Lower lobe of right lung (tissue), 2 donors: ENCODE measurements at regions not wholly inside any gene's neighbourhood (a gene's known extent, or its start where the extent isn't known, plus 50 kb on each side); places are given as distances from the start of the nearest gene placed in this dataset.

ENCODE experiments used
- ATAC-seq, 2 donors: fragments of 200-7000 bp; cut with Tn5 transposase; one replicate each; pipeline ENCODE4 v1.9.1; 2020 to 2022; ENCODE audit warnings: mild to moderate bottlenecking in 2 of 2, moderate library complexity in 2 of 2
- DNase-seq: peaks from one replicate; pipeline ENCODE4 v3.0.0-alpha.2; 2020
- H3K27ac ChIP-seq: fragments of 200-600 bp; one replicate; pipeline ENCODE4 v1.8.0; 2022
- H3K27me3 ChIP-seq: fragments of 200-600 bp; one replicate; pipeline ENCODE4 v1.8.0; 2022; ENCODE audit warnings: low read depth
- H3K36me3 ChIP-seq: fragments of 200-600 bp; one replicate; pipeline ENCODE4 v1.8.0; 2022; ENCODE audit warnings: mild to moderate bottlenecking
- H3K4me1 ChIP-seq: fragments of 200-600 bp; one replicate; pipeline ENCODE4 v1.8.0; 2022
- H3K4me3 ChIP-seq: fragments of 200-600 bp; one replicate; pipeline ENCODE4 v1.8.0; 2022; ENCODE audit warnings: mild to moderate bottlenecking
- H3K9me3 ChIP-seq: fragments of 200-600 bp; one replicate; pipeline ENCODE4 v1.8.0; 2022
- intact Hi-C: fragments of 100-400 bp; cut with DNase I; formaldehyde crosslinking; loops from one replicate; pipeline ENCODE4 v1.11.0; 2022
- TF ChIP-seq, protein P1 (sequence below): fragments of 200-600 bp; IDR thresholded peaks from one replicate; pipeline ENCODE4 v1.8.0; 2022; ENCODE audit warnings: antibody characterized with exemption, mild to moderate bottlenecking
- donor health status: DM: no; HTN: yes; CAD: no; lungs with severe emphysema.

DNA sequence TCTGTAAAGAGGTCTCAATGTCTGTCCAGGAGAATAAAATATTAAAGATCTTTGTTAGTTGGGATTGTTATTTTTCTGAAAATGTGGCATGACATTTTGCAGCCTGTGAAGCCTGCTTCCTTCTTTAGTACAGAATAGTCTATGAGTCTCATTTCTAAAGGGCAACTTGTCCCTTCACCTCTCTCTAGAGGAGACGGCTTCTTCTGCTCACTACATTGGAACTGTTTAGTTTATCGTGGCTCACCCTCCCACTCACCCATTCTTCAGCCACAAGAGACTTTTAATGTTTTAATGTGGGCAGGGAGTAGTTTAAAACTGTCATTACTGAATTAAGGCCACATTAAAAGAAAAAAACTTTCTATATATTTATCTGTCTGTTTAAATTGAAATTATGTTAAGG lies 161.0 kb downstream of the BARD1 start:
- TF ChIP-seq, protein P1, sequence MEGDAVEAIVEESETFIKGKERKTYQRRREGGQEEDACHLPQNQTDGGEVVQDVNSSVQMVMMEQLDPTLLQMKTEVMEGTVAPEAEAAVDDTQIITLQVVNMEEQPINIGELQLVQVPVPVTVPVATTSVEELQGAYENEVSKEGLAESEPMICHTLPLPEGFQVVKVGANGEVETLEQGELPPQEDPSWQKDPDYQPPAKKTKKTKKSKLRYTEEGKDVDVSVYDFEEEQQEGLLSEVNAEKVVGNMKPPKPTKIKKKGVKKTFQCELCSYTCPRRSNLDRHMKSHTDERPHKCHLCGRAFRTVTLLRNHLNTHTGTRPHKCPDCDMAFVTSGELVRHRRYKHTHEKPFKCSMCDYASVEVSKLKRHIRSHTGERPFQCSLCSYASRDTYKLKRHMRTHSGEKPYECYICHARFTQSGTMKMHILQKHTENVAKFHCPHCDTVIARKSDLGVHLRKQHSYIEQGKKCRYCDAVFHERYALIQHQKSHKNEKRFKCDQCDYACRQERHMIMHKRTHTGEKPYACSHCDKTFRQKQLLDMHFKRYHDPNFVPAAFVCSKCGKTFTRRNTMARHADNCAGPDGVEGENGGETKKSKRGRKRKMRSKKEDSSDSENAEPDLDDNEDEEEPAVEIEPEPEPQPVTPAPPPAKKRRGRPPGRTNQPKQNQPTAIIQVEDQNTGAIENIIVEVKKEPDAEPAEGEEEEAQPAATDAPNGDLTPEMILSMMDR: no peak
- ATAC-seq (no peak), DNase-seq (no peak)
- Histone ChIP-seq H3K27me3 (no peaks in the 10 kb centered on the region), H3K27ac (no peak overlapping the region), H3K9me3 (no peaks in the 10 kb centered on the region), H3K36me3 (no peaks in the 10 kb centered on the region), H3K4me3 (no peak overlapping the region), H3K4me1 (no peaks in the 10 kb centered on the region)
- intact Hi-C loops: no loop called here

DNA sequence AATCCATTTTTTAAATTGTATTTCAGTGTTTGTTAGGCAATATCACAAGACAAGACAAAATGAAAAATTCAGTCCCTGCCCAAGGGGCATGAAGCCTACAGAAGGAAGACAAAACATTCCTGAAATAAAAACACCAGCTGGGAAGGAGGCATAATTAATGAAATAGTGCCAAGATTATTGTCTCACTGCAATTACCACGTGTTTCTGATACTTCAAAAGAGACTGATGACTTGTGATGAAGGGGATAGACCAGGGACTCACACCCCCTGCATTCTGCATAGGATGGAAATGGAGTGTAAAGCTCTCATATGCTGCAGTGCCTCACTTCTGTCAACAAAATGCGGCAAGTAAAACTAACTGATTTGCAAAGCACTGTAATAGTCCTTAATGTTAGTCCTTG lies 178.1 kb downstream of the BARD1 start:
- Histone ChIP-seq H3K36me3 (no peaks in the 10 kb centered on the region), H3K27me3 (no peaks in the 10 kb centered on the region), H3K27ac (no peak overlapping the region), H3K4me1 (no peaks in the 10 kb centered on the region), H3K9me3 (no peaks in the 10 kb centered on the region), H3K4me3 (no peak overlapping the region)
- intact Hi-C loops: no loop called here
- TF ChIP-seq, protein P1: no peak
- ATAC-seq: no peak
- DNase-seq: no peak

DNA sequence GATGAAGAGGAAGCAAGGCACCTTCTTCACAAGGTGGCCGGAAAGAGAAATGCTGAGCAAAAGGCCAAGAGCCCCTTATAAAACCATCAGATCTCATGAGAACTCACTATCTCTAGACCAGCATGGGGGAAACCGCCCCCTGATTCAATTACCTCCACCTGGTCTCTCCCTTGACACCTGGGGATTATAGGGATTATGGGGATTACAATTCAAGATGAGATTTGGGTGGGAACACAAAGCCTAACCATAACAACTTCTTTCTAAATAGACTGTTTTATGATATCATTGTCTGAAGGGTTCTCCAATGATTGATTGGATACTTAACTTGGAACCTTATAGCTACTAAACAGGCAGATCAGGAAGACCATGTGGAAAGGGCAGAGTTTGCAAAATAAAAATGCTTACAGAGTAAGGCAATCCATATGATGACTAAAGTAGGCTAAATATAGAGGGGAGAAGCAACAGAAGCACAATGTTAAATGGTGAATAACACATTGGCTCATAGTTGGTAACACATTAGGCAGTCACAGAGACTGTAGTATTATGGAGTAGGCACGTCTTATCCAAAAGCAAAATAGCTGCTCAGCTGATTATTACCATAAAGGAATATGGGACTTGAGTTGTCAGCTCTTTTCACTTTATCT lies 179.0 kb downstream of the BARD1 start:
- Histone ChIP-seq H3K36me3 (no peaks in the 10 kb centered on the region), H3K9me3 (no peaks in the 10 kb centered on the region), H3K27ac (no peak overlapping the region), H3K27me3 (no peaks in the 10 kb centered on the region), H3K4me1 (no peaks in the 10 kb centered on the region), H3K4me3 (no peak overlapping the region)
- intact Hi-C loops: no loop called here
- no peak for ATAC-seq
- DNase-seq: no peak
- TF ChIP-seq, protein P1: no peak

DNA sequence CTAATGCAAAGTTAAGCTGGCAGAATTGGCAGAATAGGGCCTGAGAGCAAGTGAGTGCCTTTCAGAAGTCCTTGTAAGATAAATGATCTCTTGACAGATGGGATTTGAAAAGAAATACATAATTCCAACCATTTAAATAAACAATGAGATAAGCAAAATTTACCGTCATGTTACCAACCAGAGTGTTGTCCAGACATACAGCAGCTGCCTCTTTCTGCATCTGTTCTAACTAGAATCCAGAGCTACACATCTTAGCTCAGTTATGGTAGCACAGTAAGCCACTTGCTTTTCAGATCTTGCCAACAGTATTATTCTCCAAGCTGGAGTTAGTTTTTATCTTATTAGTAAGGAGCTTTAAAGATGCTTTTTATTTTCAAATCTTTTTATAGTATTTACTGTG lies 179.6 kb downstream of the BARD1 start:
- no peaks in the 10 kb centered on the region for H3K27me3 ChIP-seq
- peak in 1 of 2 donors; percentile 32 for ATAC-seq
- no peak overlapping the region for H3K4me3 ChIP-seq
- no peak overlapping the region for H3K27ac ChIP-seq
- TF ChIP-seq, protein P1: no peak
- H3K4me1 ChIP-seq: no peaks in the 10 kb centered on the region
- intact Hi-C loops: no loop called here
- no peak for DNase-seq
- no peaks in the 10 kb centered on the region for H3K36me3 ChIP-seq
- no peaks in the 10 kb centered on the region for H3K9me3 ChIP-seq
